ENCODE measurements at regions not wholly inside any gene's neighbourhood (a gene's known extent, or its start where the extent isn't known, plus 50 kb on each side); places are given as distances from the start of the nearest gene placed in this dataset.

GRCh38 chrX:80929251-80929650, 119.6 kb upstream of the BRWD3 start:
- TF ChIP-seq GLIS3 (CRISPR knock-in tag; IDR thresholded peaks at IDR 0.05) (no peak), CSRNP3 (CRISPR knock-in tag; IDR thresholded peaks at IDR 0.05) (no peak), ZNF565 (CRISPR knock-in tag; conservative IDR thresholded peaks at IDR 0.05; ENCODE audit: low read depth) (no peak)

Data from SK-N-SH treated with all-trans-retinoic acid at 6 μM for 48 hours (cell line).